OCI-LY7 (cell line): ENCODE measurements at regions not wholly inside any gene's neighbourhood (a gene's known extent, or its start where the extent isn't known, plus 50 kb on each side); places are given as distances from the start of the nearest gene placed in this dataset.

Source experiments
- EZH2phosphoT487 ChIP-seq: fragments of 200-600 bp; sonication (generic); IDR thresholded peaks from 2 replicates; pipeline ENCODE4 v1.6.1; 2018; ENCODE audit warnings: low read depth, borderline replicate concordance, mild to moderate bottlenecking, mixed run types, antibody characterized with exemption, low read length, moderate library complexity, mixed read lengths
- TF ChIP-seq, protein P1 (sequence below): fragments of 200-600 bp; sonication (generic); conservative IDR thresholded peaks from 2 replicates; pipeline ENCODE4 v1.5.1; 2014; ENCODE audit warnings: mild to moderate bottlenecking, antibody characterized with exemption, low read length, moderate library complexity, mixed read lengths

DNA sequence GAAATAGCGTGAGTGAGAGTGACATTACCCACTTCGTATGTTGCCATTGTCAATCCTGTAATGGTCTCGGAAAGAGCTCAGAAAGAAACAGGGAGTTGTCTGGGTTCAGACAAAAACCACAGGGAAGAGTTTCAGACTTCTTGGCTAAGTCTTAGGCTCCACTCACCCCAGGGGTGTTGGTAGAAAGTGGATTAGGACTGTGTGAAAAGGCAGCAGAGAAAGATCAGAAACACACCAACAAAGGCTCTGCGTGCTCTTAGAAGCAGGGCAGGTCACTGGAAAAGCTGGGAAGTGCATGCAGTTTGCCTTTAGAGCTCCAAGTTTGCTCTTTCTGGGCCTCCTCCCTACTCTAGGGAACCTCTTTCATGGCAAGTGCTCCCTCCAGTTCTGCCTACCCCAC, 106.1 kb upstream of the PLXNC1 start:
- no peak for TF ChIP-seq EZH2phosphoT487
- TF ChIP-seq, protein P1, sequence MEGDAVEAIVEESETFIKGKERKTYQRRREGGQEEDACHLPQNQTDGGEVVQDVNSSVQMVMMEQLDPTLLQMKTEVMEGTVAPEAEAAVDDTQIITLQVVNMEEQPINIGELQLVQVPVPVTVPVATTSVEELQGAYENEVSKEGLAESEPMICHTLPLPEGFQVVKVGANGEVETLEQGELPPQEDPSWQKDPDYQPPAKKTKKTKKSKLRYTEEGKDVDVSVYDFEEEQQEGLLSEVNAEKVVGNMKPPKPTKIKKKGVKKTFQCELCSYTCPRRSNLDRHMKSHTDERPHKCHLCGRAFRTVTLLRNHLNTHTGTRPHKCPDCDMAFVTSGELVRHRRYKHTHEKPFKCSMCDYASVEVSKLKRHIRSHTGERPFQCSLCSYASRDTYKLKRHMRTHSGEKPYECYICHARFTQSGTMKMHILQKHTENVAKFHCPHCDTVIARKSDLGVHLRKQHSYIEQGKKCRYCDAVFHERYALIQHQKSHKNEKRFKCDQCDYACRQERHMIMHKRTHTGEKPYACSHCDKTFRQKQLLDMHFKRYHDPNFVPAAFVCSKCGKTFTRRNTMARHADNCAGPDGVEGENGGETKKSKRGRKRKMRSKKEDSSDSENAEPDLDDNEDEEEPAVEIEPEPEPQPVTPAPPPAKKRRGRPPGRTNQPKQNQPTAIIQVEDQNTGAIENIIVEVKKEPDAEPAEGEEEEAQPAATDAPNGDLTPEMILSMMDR, result no peak
